ENCODE measurements at regions not wholly inside any gene's neighbourhood (a gene's known extent, or its start where the extent isn't known, plus 50 kb on each side); places are given as distances from the start of the nearest gene placed in this dataset.

DNA sequence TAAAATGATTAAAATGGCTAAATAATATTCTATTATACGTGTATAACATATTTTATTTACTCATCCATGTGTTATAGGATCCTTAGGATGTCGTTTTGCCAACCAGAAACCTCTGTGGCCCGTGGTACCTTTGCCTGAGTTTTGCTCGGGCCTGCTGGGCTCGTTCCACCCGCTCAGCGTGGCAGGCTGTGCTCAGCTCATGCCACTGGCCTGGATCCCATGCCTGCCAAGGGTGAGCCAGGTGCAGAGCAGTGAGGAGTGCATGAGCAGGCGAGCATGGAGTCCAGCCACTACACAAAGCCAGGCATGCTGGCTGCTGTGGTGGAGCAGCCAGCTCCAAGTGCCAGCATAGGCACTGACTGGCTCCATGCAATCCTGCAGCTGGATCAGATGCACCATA lies 417.2 kb downstream of the TTLL7 start:
- no peak for DNase-seq (ENCODE audit: low read depth)

DNA sequence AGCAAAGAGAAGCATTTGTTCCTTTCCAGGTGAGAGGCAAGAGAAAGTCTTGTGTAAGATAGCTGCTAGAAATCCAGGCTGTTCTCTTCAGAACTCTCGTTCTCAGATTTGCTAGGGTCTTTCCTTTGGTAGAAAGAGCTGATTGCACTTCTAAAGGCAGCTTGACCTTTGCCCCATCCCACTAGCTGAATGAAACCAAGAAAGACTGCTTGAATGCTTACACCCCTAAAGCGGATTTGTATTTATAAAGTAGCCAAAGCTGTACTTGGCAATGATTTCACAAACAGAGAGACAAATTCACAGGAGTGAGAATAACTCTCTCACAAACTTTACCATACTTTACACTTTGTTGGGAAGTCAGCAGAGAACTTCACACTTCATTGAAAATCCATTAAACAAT lies 424.1 kb downstream of the TTLL7 start:
- no peak for DNase-seq (ENCODE audit: low read depth)

DNA sequence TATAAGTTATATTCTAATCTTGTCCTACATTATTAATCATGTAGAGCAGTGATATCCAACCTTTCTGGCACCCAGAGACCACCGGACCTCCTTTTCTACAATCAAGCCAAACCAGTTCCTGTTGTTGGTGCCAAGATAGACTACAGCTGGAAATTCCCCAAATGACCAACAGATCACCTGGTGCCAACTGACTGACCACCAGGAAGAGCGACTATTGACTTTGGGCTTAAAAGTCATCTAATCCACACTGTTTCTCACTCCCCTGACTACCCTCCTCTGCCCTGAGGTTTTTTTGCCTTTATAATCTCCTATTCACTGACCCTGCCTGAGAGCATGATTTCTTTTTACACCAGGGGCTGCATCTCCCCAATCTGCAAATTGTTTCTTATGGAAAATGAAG lies 425.2 kb downstream of the TTLL7 start:
- DNase-seq (ENCODE audit: low read depth) = no peak

DNA sequence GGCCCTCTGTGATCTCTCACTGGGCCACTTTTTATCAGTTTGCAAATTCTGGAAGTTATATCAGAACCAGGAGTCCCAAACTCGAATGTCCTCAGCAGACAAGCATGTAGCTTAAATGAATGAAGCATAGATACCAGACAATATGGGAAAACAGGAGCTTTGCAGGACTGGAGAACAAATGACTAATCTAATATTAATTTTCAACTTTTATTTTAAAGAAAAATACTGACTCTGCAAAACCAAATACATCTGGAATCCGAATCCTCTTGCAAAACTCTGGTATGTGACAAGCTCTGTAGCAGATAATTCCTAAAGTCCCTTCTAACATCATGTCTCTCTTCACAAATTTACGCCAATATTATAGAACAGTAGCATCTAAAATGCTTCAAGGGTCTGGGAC lies 427.4 kb downstream of the TTLL7 start:
- DNase-seq (ENCODE audit: low read depth) = no peak

DNA sequence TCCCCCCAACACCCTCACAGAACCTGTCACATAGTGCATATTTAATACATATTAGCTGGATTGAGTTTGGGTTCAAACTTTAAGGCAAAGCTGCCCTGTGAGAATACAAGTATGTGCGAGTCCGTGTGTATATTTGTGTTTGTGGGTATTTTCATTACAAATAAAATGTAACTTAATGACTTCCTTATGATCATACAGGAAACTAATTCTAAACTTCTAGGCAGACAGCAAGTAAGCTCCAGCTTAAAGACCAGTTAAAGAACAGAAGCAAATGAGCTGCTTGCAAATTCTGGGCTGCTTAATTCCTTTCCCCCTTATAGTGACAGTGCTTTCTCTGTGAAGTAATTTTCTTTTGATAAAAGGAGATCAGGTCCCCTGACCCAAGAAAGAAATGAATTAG lies 437.6 kb downstream of the TTLL7 start:
- no peak for DNase-seq (ENCODE audit: low read depth)

DNA sequence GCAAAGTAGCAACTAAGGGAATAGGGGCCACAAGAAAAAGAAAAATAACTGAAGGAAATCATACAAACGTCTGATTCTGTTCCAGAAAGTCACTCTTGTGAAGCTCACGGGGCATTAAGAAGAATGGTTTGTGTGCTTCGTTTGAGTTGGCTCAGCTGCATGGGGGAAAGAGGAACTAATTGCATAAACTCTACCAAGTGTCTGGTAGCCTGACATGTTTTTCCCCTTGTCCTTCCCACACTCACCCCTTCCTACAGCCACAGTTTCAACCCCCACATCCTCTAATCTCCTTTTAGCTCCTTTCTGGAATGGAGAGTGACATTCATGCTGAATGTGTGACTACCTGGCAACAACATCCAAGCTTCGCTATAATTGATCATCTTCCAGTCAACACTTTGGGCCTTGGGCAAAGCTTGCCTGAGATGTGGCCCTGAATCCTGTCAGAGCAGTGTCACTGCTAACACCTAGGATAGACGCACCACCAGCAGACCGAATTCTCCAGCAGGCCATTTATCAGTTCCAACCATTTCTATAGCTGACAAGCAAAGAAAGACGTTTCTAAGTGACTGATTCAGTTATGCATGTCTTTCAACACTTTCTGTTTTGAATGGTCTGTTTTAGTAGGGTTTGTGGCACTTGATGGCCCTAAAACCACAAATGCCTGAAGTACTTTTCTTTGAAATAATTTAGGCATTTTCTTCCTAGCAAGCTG lies 439.6 kb downstream of the TTLL7 start:
- DNase-seq (ENCODE audit: low read depth) = no peak

DNA sequence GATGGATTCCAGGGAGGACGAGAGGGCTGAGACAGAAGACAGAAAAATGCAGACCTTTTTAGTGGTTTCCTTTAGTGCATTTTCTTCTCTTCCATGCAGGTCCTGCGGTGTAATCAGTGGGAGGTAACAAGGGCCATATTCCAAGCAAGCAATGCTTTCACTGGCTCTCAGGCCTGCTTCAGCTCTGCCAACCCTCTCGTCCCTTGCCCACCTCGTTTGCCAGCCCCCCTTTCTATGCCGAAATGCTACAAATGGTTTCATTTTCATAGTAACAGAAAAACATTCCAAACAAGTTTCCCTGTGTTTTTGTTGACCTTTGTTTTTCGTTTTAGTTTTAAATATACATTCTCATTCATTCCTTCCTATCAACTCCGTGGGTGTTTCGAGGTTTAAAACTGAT lies 443.1 kb downstream of the TTLL7 start:
- DNase-seq (ENCODE audit: low read depth) = no peak

DNA sequence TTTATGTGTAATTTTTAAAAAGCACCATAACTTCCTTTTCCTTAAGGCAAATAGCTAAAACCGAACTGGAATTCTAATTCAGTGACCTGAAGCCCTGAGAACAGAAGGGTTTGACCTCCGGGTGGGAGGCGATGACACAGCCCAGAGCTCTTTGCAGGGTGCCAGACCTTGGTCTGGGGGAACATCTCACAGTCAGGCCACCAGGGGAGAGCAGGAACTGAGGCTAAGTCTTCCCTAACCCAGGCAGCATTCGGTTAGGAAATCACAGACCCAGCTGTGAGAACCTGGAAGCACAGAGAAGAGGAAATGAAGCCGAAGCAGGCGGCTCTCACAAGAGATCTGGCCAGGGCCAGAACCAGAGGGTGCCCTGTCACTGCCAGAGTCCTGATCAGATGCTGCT lies 444.8 kb downstream of the TTLL7 start:
- DNase-seq (ENCODE audit: low read depth) = no peak

DNA sequence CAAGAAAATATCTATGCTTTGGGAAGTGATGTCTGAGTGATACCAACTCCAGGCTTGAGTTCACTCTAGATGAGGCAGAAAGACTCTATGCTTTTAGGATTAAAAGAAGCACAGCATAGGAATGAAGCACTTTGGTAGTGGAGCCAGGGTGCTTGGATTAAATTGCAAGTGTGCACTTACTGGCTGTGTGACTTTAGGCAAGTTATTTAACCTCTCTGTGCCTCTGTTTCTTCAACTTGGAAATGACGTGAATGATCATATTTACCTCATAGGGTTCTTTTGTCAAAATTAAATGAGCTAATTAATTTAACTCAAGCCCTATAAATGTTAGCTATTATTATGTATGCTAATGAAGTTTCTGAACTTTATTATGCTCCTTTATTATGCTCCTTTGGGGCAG lies 446.1 kb downstream of the TTLL7 start:
- DNase-seq (ENCODE audit: low read depth) = no peak

DNA sequence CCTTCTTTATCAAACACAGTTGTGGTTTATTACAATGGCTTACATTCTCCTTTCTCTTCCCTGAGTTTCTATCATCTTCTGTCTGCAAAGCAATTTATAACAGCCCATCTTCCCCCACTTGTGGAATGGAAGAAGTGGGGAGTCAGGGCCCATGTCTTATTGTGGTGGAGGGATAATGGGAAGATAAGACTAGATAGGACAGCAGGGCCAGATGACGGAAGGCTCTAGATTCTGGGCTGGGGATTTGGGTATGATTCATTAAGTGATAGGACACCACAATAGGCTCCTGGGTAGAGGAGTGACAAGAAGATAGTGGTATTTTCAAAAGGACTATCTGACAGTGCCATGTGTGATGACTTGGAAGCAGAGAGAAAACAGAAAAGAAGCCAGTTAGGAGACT lies 450.6 kb downstream of the TTLL7 start:
- no peak for DNase-seq (ENCODE audit: low read depth)

DNA sequence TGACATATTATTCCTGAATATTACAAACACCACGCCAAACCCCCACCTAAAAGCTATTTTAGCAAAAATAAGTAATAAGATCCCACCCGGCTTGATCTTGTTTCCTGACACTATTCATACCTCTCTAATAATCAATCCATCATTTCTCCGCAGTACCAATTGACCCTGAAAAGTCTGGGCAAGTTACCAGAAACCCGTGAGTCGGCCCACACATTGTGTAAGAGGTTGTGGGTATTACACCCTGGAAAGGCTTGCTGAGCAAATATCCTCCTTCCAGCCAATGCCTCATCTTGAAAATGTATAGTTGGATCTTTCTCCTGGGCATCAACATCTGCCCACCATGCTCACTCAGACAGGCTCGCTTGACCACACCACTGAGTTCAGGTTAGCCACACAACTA lies 451.0 kb downstream of the TTLL7 start:
- DNase-seq (ENCODE audit: low read depth) = peak; percentile 27

DNA sequence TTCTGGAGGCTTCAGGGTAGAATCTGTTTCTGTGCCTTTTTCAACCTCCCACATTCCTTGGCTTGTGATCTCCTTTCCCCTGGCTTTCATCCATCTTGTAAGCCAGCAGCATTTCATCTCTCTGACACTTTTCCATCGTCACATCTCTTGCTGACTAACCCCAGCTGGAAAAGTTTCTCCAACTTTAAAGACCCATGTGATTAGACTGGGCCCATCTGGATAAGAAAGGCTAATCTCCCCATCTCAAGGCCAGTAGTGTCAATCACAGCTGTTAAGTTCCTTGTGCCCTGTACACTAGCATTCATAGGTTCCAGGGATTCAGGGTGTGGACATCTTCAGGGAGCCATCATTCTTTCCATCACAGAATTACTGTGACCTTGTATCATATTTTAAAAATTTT lies 452.1 kb downstream of the TTLL7 start:
- peak; percentile 29 for DNase-seq (ENCODE audit: low read depth)

DNA sequence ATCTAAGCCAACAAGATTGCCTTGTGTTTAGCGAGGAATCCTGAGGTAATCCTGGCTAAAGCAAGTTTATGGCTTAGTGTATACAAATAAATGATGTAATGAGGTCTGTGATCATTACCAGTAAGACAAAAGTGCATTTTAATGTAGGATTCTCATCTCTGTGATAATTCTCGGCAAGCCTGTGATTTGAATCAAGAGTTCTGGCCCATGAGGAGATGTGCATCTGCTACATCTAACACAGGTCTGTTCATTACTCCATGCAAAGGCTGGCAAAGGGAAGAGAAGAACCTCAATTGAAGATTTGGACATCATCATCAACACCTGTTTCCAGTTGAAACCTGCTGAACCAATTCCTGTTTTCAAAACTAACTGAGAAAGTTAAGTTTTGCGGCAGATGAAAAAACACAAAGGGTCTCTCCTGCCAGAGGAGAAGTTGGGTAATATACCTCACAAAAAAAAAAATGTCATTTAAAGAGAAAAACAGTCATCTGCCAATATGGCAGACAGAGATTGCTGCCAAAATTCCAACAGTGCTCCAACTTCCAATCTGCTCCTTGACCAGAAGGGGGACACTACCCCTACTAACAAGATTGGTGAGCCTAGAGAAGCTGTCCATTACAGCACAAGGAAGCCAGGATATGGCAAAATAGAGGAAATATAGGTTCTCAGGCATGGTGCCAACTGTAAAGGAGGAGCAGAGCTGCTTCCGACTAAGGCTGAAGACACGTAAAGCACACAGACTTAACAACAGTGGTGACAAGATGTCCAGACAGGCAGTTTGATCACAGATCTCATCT lies 453.7 kb downstream of the TTLL7 start:
- no peak for DNase-seq (ENCODE audit: low read depth)

DNA sequence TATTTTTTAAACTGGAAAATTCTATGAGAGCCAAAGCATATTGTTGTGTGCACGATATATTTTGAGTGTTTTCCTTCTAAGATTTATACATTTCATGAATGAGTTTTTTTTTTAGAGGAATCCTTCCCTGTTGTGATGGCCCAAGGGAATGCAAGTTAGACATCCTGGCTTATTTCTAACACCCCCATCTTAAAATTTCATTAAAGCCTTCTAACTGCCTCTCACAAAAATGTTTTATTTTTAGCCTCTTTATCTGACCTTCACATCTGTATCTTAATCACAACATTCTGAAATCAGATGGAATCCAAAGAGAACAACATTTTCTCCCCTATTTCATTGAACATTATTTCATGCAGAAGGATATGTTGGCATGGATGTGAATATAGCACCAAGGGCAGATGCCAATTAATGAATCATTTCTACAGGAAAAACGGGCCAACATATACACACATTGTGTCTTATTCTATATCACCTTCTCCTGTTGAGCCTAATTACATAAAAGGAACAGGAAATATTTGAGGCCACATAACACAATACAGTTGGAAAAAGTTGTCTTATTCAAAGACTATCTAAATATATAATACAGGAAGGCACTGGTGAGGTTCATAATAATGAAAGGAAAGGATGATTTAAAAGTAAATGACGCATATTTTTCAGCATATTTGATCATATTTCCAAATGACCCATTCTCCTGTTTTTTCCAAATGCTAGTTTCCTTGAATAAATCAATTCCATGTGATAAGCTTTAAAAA lies 455.5 kb downstream of the TTLL7 start:
- DNase-seq (ENCODE audit: low read depth) = no peak

DNA sequence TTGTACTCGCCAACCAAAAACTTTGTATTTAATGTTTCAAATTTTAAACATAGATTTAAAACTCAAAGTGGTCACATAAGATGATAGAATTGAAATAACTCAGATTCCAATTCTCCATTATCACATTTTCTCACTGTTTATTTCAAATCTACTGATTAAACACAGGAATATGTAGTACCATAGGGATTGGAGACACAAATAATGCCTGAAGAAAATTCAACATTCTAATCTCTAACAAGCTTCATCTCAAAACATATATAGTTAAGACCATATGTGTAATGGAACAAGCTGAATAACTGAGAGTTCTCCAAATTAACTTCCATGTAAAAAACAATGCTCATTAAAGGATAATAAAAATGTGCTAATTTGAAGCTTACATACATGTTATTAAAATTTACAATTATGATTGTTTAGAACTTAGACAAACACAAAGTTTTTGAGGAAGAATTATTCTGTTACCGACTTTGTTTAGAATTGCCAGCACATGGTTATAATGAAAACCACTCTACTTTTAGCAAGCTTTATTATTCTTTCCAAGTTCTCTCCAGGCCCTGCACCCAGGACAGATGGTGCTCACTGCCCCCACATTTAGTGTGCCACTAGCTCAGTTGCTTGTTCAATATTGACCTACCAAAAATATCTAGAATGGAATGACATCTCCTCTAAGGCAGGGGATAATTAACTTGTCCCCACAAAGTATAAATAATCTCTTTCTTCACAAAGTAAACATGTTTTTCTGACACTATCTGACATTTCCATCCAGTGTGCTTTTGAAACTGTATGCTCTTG lies 467.2 kb downstream of the TTLL7 start:
- no peak for DNase-seq (ENCODE audit: low read depth)

DNA sequence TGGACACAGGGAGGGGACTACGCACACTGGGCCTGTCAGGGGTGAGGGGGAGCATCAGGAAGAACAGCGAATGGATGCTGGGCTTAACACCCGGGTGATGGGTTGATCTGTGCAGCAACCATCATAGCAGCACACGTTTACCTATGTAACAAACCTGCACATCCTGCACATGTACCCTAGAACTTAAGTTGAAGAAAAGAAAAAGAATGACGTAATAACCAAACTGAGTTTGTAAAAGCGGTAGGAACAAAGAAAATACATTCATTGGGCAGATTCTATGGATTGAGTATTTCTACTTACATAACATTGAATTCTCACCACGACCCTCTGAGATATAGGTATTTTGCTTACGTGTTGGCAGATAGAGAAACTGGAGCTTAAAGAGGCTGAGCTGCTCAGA lies 468.4 kb downstream of the TTLL7 start:
- no peak for DNase-seq (ENCODE audit: low read depth)

DNA sequence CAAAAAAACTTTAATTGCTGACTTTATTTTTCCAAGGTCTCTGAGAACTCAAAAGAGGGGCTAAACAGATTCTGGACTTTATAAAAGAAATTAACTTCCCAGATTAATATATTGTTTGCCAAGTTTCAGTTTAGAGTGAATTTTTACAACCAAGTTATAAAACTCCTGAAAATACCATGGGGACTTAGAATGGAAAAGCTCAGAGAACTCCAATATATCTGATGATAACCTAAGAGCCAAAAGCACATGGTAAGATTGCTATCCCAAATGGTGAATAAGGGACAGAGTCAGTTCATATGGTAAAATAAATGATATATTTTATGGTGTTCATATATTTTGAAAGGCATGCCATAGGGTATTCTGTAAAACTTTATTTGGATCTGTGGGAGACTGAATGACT lies 470.9 kb downstream of the TTLL7 start:
- DNase-seq (ENCODE audit: low read depth) = no peak

DNA sequence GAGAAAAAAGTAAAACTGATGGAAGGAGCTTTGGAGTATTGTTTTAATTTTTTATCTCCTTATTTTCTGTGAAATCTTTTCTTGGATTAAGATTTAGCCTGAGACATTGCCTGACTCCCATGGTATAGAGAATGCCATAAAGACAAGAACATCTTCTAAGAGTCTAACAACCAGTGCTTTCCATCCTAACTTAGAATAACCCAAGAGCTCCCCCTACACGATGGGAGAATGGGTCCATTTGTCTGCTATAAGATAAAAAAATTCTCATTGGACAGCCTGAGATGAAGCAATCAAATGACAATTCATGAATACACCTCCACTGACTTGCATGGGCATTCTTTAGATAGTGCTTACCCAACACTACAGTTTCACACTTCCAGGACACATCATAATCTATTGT lies 478.1 kb downstream of the TTLL7 start:
- DNase-seq (ENCODE audit: low read depth) = no peak

DNA sequence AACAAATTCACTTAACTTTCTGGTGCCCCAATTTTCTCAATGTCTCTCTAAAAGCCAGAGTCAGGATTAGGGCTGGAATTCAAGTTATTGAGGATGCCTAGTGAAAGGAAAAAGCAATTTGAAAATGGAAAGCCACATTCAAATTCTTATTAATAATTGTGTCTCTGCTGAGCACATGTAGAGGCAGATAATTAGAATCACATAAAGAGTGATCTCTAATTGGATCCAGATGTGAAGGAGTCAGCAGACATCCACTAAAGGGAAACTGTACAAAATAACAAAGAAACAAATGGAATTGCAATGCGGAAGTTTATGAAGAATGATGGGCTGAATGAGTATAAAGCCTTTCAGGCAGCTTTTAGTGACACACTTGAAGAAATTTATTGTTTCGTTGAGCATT lies 482.6 kb downstream of the TTLL7 start:
- peak; percentile 47 for DNase-seq (ENCODE audit: low read depth)

DNA sequence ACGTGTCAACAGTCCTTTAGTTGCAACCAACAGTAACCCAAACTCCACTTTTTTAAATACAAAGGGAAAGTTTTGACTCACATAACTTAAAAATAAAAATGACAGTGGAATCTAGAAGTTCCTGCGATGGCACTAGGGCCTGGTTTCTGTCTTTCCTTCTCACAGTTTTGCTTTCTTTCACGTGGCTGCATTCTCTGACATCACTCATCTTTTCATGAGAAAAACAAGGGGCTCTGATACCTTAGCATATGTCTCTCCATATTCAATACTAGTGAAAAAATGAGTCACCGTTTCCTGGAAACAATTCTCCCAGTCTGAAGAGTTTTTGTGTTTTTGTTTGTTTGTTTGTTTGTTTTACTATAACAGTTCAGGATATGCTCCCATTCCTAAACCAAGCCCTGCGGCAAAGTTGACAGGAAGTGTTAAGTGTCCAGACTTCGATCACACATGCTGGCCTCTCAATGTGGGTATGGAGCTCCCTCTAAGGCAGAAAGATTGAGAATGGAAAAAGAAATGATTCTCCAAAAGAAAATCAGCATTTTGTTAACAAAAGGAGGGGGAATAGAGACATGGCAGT lies 483.3 kb downstream of the TTLL7 start:
- no peak for DNase-seq (ENCODE audit: low read depth)

DNA sequence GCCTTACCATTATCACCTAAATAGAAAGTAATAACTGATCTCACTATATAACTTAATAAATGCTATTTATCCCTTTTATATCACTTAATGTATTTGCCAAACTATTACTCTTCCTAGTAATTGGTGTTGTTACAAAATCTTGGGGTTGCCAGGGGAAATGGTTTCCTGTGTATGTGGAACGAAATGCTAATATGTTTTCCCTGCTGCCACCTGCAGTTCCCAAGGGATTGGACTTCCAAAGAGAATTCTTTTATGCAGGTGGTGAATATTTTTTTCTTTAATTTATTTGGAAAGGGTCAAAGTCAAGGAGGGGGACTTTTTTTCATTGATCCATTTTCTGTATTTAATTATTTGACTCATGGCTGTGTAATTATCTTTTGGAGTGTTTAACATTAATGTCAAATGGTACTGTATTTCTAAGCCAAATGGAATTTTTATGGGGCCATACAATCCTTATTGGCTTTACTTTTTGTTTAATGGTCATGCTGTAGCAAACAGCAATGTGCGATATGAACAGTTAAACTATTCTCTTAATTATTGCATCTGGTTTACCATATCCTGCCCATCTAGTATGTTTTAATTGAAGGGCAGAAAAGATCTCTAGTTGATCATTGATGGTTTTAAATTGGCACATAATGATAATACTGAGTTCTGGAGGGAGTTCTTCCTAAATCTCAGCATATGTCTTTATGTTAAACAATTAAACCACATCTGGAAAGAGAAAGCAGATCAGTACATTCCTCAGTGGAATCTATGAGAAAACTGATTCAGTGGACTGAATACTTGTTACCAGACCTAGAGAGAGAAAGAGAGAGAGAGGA lies 486.3 kb downstream of the TTLL7 start:
- no peak for DNase-seq (ENCODE audit: low read depth)

Measured in fibroblast of the conjunctiva (primary cell).